Sigmoid colon (tissue), 6 donors: ENCODE measurements at regions not wholly inside any gene's neighbourhood (a gene's known extent, or its start where the extent isn't known, plus 50 kb on each side); places are given as distances from the start of the nearest gene placed in this dataset.

Experiments
- DNase-seq: peaks from one replicate; pipeline ENCODE4 v3.0.0-alpha.2; 2019
- H3K27ac ChIP-seq, 4 donors: fragments of 200-600 bp; sonication (generic); one replicate each; pipeline ENCODE4 v1.5.1; 2016 to 2019; ENCODE audit warnings: mild to moderate bottlenecking in 1 of 4
- H3K27me3 ChIP-seq, 3 donors: fragments of 200-600 bp; sonication (generic); one replicate each; pipeline ENCODE4 v1.5.1; 2019; ENCODE audit warnings: mild to moderate bottlenecking in 1 of 3
- H3K36me3 ChIP-seq, 4 donors: fragments of 200-600 bp; sonication (generic); one replicate each; pipeline ENCODE4 v1.5.1; 2016 to 2019
- H3K4me1 ChIP-seq, 4 donors: fragments of 200-600 bp; sonication (generic); one replicate each; pipeline ENCODE4 v1.5.1; 2017 to 2019
- H3K4me3 ChIP-seq, 4 donors: fragments of 200-600 bp; sonication (generic); one replicate each; pipeline ENCODE4 v1.5.1; 2017 to 2019; ENCODE audit warnings: mild to moderate bottlenecking in 2 of 4, moderate library complexity in 1 of 4
- H3K9me3 ChIP-seq, 4 donors: fragments of 200-600 bp in 3 of 4; sonication (generic) in 3 of 4; one replicate each; pipeline versions ENCODE4 v1.5.1 to v1.6.1; 2013 to 2019
- EP300 ChIP-seq, 4 donors: sonication (generic); formaldehyde crosslinking; IDR thresholded peaks; one replicate each; pipeline ENCODE4 v1.6.1; 2017; ENCODE audit warnings: antibody characterized with exemption in 4 of 4
- POLR2A ChIP-seq, 2 donors: fragments of 450-650 bp; IDR thresholded peaks; one replicate each; pipeline ENCODE4 v1.6.1; 2016; ENCODE audit warnings: antibody characterized with exemption in 2 of 2, mild to moderate bottlenecking in 2 of 2, moderate library complexity in 2 of 2
- POLR2AphosphoS5 ChIP-seq, 4 donors: sonication (generic); formaldehyde crosslinking; IDR thresholded peaks; one replicate each; pipeline ENCODE4 v1.6.1; 2017; ENCODE audit warnings: antibody characterized with exemption in 4 of 4
- WGBS, 2 donors: extraction: QIAGEN DNeasy Blood & Tissue Kit; methylation state at CpG; one replicate each; pipeline ENCODE4 v1.1.7; 2013; 5-methylcytosine and 5-hydroxymethylcytosine counted together
- intact Hi-C: fragments of 100-400 bp; cut with DNase I; formaldehyde crosslinking; loops from one replicate; pipeline ENCODE4 v1.15.1; 2023
- TF ChIP-seq, protein P1 (sequence below), 4 experiments: fragments of 450-650 bp in 3 of 4; fragments of 200-600 bp in 1 of 4; IDR thresholded peaks; one replicate each; pipeline ENCODE4 v1.5.1; 2016 to 2019; ENCODE audit warnings: antibody characterized with exemption in 4 of 4, mild to moderate bottlenecking in 3 of 4, moderate library complexity in 2 of 4
- donor health status: healthy with polysubstance abuse.
- donor health status: healthy.

GRCh38 chr18:60534538-60534937, 162.0 kb upstream of the MC4R start:
- Histone ChIP-seq H3K27me3 (no peaks in the 10 kb centered on the region), H3K4me1 (no peaks in the 10 kb centered on the region), H3K9me3 (no peaks in the 10 kb centered on the region), H3K27ac (no peak overlapping the region), H3K4me3 (no peak overlapping the region), H3K36me3 (no peaks in the 10 kb centered on the region)
- TF ChIP-seq, protein P1, sequence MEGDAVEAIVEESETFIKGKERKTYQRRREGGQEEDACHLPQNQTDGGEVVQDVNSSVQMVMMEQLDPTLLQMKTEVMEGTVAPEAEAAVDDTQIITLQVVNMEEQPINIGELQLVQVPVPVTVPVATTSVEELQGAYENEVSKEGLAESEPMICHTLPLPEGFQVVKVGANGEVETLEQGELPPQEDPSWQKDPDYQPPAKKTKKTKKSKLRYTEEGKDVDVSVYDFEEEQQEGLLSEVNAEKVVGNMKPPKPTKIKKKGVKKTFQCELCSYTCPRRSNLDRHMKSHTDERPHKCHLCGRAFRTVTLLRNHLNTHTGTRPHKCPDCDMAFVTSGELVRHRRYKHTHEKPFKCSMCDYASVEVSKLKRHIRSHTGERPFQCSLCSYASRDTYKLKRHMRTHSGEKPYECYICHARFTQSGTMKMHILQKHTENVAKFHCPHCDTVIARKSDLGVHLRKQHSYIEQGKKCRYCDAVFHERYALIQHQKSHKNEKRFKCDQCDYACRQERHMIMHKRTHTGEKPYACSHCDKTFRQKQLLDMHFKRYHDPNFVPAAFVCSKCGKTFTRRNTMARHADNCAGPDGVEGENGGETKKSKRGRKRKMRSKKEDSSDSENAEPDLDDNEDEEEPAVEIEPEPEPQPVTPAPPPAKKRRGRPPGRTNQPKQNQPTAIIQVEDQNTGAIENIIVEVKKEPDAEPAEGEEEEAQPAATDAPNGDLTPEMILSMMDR (IDR thresholded peaks at IDR 0.05), result no peak
- TF ChIP-seq EP300 (IDR thresholded peaks at IDR 0.05) (no peak), POLR2A (IDR thresholded peaks at IDR 0.05) (no peak), POLR2AphosphoS5 (IDR thresholded peaks at IDR 0.05) (no peak)
- intact Hi-C loops, result no loop called here
- WGBS, 2 donors, result 92 to 97% methylated on average over 1 of the region's 1 CpG
- no peak for DNase-seq

DNA sequence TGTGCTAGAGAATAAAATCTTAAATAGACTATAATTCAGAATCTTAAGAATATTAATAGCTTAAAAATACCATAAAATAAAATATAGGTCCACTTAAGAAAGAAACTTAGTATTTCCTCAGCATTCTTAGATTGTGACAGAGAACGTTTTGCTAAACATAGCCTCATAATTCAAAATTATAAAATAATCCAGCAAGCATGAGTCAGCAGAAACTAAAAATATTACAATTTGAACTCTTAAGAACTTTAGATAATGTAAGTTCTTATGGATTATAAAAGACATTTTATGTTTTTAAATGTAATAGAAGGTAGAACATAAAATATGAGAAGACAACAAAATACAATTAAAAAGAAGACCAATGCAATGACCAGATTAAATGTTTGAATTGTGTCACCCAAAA, 164.5 kb upstream of the MC4R start:
- H3K4me3 ChIP-seq, result no peak overlapping the region
- H3K4me1 ChIP-seq, result no peaks in the 10 kb centered on the region
- DNase-seq, result no peak
- H3K27ac ChIP-seq, result no peak overlapping the region
- no peaks in the 10 kb centered on the region for H3K27me3 ChIP-seq
- H3K36me3 ChIP-seq, result no peaks in the 10 kb centered on the region
- WGBS, 2 donors, result 45 to 46% methylated on average over 1 of the region's 1 CpG
- intact Hi-C loops, result no loop called here
- H3K9me3 ChIP-seq, result no peaks in the 10 kb centered on the region
- TF ChIP-seq, protein P1 (IDR thresholded peaks at IDR 0.05), result no peak
- no peak for TF ChIP-seq EP300 (IDR thresholded peaks at IDR 0.05)
- no peak for TF ChIP-seq POLR2A (IDR thresholded peaks at IDR 0.05)

DNA sequence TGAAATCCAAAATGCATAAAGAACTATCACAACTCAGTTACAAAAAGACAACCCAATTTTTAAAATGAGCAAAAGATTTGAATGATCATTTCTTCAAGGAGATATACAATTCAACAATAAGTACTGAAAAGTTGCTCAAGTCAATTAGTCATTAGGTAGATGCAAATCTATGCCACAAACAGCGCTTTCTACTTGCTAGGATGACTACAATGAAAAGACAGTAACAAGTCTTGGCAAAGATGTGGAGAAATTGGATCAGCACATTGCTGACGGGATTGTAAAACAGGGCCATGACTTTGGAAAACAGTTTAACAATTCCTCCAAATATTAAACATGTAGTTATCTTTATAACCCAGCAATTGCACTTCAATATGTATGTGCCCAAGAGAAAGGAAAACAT, 166.3 kb upstream of the MC4R start:
- intact Hi-C loops, result no loop called here
- WGBS, 2 donors, result 48 to 79% methylated on average over 2 of the region's 2 CpGs
- H3K4me3 ChIP-seq, result no peak overlapping the region
- H3K27me3 ChIP-seq, result no peaks in the 10 kb centered on the region
- no peak overlapping the region for H3K27ac ChIP-seq
- no peaks in the 10 kb centered on the region for H3K36me3 ChIP-seq
- H3K4me1 ChIP-seq, result no peaks in the 10 kb centered on the region
- DNase-seq, result no peak
- TF ChIP-seq POLR2A (IDR thresholded peaks at IDR 0.05) (no peak), EP300 (IDR thresholded peaks at IDR 0.05) (no peak), POLR2AphosphoS5 (IDR thresholded peaks at IDR 0.05) (no peak)
- TF ChIP-seq, protein P1 (IDR thresholded peaks at IDR 0.05), result no peak
- no peaks in the 10 kb centered on the region for H3K9me3 ChIP-seq

DNA sequence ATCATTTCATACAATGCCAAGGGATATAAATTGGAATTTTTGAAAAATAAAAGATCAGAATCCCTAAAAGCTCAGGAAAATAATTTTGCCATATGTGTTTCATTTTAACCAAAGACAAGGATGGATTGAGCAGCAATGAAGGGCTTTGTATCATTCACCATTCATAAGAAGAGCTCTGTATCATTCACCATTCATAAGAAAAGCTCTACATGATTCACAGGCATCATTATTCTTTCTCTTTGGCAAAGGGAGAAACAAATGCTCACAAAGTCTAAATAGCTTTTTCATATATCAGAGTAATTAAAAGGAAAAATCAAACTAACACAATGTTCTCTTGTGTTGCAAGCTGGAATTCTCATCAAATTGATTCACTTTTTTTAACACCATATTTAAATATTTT, 169.1 kb upstream of the MC4R start:
- H3K27me3 ChIP-seq, result no peaks in the 10 kb centered on the region
- no peak for DNase-seq
- no peak overlapping the region for H3K4me3 ChIP-seq
- H3K4me1 ChIP-seq, result no peaks in the 10 kb centered on the region
- H3K27ac ChIP-seq, result no peak overlapping the region
- intact Hi-C loops, result no loop called here
- TF ChIP-seq EP300 (IDR thresholded peaks at IDR 0.05) (no peak), POLR2A (IDR thresholded peaks at IDR 0.05) (no peak), POLR2AphosphoS5 (IDR thresholded peaks at IDR 0.05) (no peak)
- TF ChIP-seq, protein P1 (IDR thresholded peaks at IDR 0.05), result no peak
- H3K36me3 ChIP-seq, result no peaks in the 10 kb centered on the region
- no peaks in the 10 kb centered on the region for H3K9me3 ChIP-seq

DNA sequence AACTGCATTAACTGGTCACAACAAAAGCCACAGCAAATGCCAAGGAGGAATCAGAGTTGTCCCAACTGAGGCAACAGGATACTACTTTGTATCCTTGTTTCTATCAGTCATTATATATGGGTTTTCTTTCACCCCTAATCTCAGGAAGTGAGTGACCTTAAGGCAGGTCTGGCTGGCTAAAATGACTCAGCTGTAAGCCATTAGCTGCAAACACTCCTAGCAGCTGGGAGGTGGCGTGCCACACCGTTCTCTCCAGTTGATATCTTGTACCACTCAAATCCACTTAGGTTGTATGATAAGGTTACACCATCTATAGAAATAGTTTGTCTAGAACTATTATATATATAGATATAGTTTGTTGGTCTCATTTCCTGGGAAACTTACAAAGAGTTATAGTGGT, 171.1 kb upstream of the MC4R start:
- Histone ChIP-seq H3K4me3 (no peak overlapping the region), H3K27ac (no peak overlapping the region), H3K4me1 (no peaks in the 10 kb centered on the region), H3K36me3 (no peaks in the 10 kb centered on the region), H3K9me3 (no peaks in the 10 kb centered on the region), H3K27me3 (no peaks in the 10 kb centered on the region)
- TF ChIP-seq, protein P1 (IDR thresholded peaks at IDR 0.05), result no peak
- TF ChIP-seq POLR2AphosphoS5 (IDR thresholded peaks at IDR 0.05) (no peak), EP300 (IDR thresholded peaks at IDR 0.05) (no peak), POLR2A (IDR thresholded peaks at IDR 0.05) (no peak)
- 90 to 94% methylated on average over 2 of the region's 2 CpGs for WGBS, 2 donors
- intact Hi-C loops, result no loop called here
- no peak for DNase-seq
